A673 (cell line): ENCODE measurements at regions not wholly inside any gene's neighbourhood (a gene's known extent, or its start where the extent isn't known, plus 50 kb on each side); places are given as distances from the start of the nearest gene placed in this dataset.

ENCODE experiments used
- BruUV-seq: library from RNA; stranded (reverse); fragments of 400-500 nt; replicated peaks from 2 replicates; lab custom pipeline; 2021; lab: Mats Ljungman, UMichigan
- CTCF ChIA-PET: fragments of 300-600 bp; sonication (Branson Sonifier 250); formaldehyde crosslinking; loops from one replicate; lab custom pipeline; 2022; ENCODE audit warnings: antibody characterized with exemption; lab: Charles Lee
- POLR2A ChIA-PET: fragments of 300-600 bp; sonication (Branson Sonifier 250); formaldehyde crosslinking; loops from one replicate; lab custom pipeline; 2022; ENCODE audit warnings: antibody characterized with exemption; ENCODE audit not compliant: low non-redundant PET; lab: Charles Lee
- DNase-seq: peaks from one replicate; pipeline ENCODE4 v3.0.0-alpha.2; 2015; ENCODE audit warnings: low spot score
- H3K27ac ChIP-seq: fragments of 200-600 bp; sonication (generic); 2 replicates; pipeline ENCODE4 v1.5.1; 2016; ENCODE audit warnings: mixed run types, low read depth, mild to moderate bottlenecking, mixed read lengths, antibody characterized with exemption, low read length; ENCODE audit not compliant: poor library complexity, severe bottlenecking
- H3K27me3 ChIP-seq: fragments of 200-600 bp; sonication (generic); replicated peaks from 2 replicates; pipeline ENCODE4 v1.6.1; 2017; ENCODE audit warnings: mixed run types, low read depth, mild to moderate bottlenecking, mixed read lengths, antibody characterized with exemption, low read length; ENCODE audit not compliant: insufficient read depth, poor library complexity
- H3K36me3 ChIP-seq: fragments of 200-600 bp; sonication (generic); 2 replicates; pipeline ENCODE4 v1.6.1; 2016; ENCODE audit warnings: mixed run types, mild to moderate bottlenecking, mixed read lengths, antibody characterized with exemption, low read length; ENCODE audit not compliant: insufficient read depth, poor library complexity, severe bottlenecking
- H3K4me1 ChIP-seq: fragments of 200-600 bp; sonication (generic); 2 replicates; pipeline ENCODE4 v1.6.1; 2017; ENCODE audit warnings: mixed run types, mild to moderate bottlenecking, mixed read lengths, antibody characterized with exemption, low read length; ENCODE audit not compliant: insufficient read depth, poor library complexity, severe bottlenecking
- H3K4me3 ChIP-seq: fragments of 200-600 bp; sonication (generic); 2 replicates; pipeline ENCODE4 v1.5.1; 2016; ENCODE audit warnings: low read depth, mixed run types, mild to moderate bottlenecking, mixed read lengths, low read length; ENCODE audit not compliant: poor library complexity, severe bottlenecking
- H3K9me3 ChIP-seq: fragments of 200-600 bp; sonication (generic); 2 replicates; pipeline ENCODE4 v1.6.1; 2016; ENCODE audit warnings: mixed run types, low read depth, mild to moderate bottlenecking, mixed read lengths, antibody characterized with exemption, low read length; ENCODE audit not compliant: poor library complexity, severe bottlenecking
- EZH2 ChIP-seq: fragments of 200-600 bp; sonication (generic); IDR thresholded peaks from 2 replicates; pipeline ENCODE4 v1.6.1; 2017; ENCODE audit warnings: borderline replicate concordance, low read depth, mild to moderate bottlenecking, mixed read lengths, antibody characterized with exemption, low read length; ENCODE audit not compliant: poor library complexity, severe bottlenecking
- intact Hi-C: fragments of 100-400 bp; cut with micrococcal nuclease; formaldehyde crosslinking; loops from one replicate; pipeline ENCODE4 v1.10.0; 2022; ENCODE audit not compliant: unreplicated experiment
- TF ChIP-seq, protein P1 (sequence below): fragments of 300-800, 200-600 bp; sonication (generic); conservative IDR thresholded peaks from 2 replicates; pipeline ENCODE4 v1.5.1; 2017; ENCODE audit warnings: low read depth, mild to moderate bottlenecking, antibody characterized with exemption, low read length, moderate library complexity, mixed read lengths

DNA sequence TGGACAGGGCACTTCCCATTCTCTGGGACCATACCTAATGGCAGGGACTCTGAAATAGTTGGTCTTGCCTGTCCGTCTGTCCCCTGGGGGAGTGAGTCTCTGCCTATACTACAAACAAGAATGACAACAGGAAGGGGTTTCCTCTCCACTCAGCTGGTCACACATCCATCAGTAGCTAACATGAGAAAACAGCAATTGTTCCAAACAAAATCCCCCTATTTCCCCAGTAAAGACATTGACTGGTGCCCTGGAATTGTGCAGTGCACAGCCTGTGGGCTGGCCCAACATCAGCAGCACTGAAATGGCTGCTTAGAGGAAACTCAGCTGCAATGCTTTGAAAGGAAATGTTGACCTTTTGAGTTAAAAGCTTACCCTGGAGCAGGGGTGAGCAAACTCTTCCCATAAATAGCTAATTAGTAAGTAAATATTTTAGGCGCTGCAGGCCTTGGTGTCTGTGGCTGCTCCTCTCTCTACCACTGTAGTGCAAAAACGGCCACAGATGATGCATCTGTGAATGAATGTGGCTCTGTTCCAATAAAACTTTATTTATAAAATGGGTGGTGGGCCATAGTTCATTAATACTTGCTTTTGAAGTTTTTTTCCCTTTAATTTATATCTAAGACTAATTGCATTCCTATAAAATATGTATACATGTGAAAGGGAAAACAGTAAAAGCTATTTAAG is 174.3 kb downstream of the KLF13 start:
- Histone ChIP-seq H3K4me1 (no peaks in the 10 kb centered on the region), H3K4me3 (no peak overlapping the region), H3K36me3 (no peaks in the 10 kb centered on the region), H3K27me3 (no peaks in the 10 kb centered on the region), H3K9me3 (no peaks in the 10 kb centered on the region), H3K27ac (no peak overlapping the region)
- DNase-seq = no peak
- no TSS peak for BruUV-seq
- ChIA-PET CTCF (no interaction called here), POLR2A (no interaction called here)
- TF ChIP-seq EZH2 = no peak
- TF ChIP-seq, protein P1, sequence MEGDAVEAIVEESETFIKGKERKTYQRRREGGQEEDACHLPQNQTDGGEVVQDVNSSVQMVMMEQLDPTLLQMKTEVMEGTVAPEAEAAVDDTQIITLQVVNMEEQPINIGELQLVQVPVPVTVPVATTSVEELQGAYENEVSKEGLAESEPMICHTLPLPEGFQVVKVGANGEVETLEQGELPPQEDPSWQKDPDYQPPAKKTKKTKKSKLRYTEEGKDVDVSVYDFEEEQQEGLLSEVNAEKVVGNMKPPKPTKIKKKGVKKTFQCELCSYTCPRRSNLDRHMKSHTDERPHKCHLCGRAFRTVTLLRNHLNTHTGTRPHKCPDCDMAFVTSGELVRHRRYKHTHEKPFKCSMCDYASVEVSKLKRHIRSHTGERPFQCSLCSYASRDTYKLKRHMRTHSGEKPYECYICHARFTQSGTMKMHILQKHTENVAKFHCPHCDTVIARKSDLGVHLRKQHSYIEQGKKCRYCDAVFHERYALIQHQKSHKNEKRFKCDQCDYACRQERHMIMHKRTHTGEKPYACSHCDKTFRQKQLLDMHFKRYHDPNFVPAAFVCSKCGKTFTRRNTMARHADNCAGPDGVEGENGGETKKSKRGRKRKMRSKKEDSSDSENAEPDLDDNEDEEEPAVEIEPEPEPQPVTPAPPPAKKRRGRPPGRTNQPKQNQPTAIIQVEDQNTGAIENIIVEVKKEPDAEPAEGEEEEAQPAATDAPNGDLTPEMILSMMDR = no peak
- intact Hi-C loops = no loop called here

DNA sequence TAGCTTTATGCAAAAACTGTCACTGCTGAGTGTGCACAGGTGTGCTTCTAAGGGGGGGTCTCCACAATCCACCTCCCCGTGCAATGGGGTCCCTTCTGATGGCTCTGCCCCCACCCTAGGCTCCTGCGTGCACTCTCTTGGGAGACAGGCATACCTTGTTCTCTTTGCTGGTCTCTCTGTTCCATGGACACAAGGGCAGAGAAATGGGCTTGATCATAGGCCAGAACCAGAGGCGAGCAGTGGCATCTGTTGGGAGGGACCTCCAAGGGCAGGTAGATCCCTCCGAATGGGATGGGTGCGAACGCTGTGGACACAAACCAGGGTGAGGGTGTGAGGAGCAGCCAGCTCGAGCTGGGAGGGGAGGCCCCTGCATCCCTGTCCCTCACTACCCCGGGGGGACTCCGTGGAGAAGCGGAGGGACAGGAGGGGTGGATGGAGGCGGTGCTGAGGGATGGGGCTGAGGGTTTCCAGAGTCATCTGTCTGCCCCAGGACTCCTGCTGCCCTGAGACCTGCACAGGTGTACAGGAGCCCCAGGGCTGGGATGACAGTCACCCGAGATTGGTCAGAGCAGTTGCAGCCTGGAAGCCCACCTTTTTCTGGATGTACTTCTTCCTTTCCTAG is 175.0 kb downstream of the KLF13 start:
- no peak for TF ChIP-seq EZH2
- TF ChIP-seq, protein P1 = no peak
- intact Hi-C loops = no loop called here
- ChIA-PET CTCF (no interaction called here), POLR2A (no interaction called here)
- H3K36me3 ChIP-seq = no peaks in the 10 kb centered on the region
- no TSS peak for BruUV-seq
- H3K27me3 ChIP-seq = no peaks in the 10 kb centered on the region
- H3K4me3 ChIP-seq = no peak overlapping the region
- no peak overlapping the region for H3K27ac ChIP-seq
- no peaks in the 10 kb centered on the region for H3K4me1 ChIP-seq
- H3K9me3 ChIP-seq = no peaks in the 10 kb centered on the region
- DNase-seq = no peak

DNA sequence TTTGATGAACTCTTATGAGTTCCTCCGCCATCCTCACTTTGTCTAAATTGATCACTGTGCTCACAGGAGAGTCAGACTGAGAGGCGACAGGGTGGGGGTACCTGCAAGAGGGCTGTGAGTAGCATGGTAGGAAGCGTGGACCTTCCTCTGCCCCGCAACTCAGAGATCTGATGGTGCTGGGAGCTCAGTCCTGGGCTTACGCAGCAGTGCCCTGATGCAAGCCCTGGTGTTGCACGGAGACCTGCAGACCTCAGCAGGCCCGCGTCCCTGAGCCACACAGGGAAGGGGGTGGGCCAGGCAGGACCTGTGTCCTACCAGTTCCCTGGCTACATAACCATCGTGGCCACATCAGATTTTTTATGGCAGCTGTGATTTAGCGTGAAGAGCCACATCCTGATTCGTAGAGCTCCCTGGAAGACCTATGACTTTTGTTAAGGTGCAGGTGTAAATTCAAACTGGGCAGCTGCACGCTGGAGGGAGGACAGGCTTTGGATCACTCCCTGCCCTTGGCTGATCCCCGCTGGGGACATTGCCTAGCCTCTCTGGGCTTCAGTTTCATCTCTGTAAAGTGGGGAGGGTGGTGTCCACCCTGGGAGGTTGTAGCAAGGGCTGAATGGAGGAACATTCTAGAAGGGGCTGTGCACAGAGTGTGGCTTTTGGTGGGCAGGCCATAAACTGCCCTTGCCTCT is 176.1 kb downstream of the KLF13 start:
- BruUV-seq = no TSS peak
- Histone ChIP-seq H3K36me3 (no peaks in the 10 kb centered on the region), H3K27ac (no peak overlapping the region), H3K4me3 (no peak overlapping the region), H3K4me1 (no peaks in the 10 kb centered on the region), H3K27me3 (no peaks in the 10 kb centered on the region), H3K9me3 (no peaks in the 10 kb centered on the region)
- ChIA-PET POLR2A (no interaction called here), CTCF (no interaction called here)
- no peak for DNase-seq
- intact Hi-C loops = no loop called here
- TF ChIP-seq EZH2 = no peak
- TF ChIP-seq, protein P1 = no peak
